Natural killer cell (primary cell): ENCODE measurements at regions not wholly inside any gene's neighbourhood (a gene's known extent, or its start where the extent isn't known, plus 50 kb on each side); places are given as distances from the start of the nearest gene placed in this dataset.

Source experiments
- ATAC-seq, 3 donors: fragments of 150-1000 bp in 2 of 3; fragments of 200-7000 bp in 1 of 3; cut with Tn5 transposase; 1 replicate in 1 of 3; 2 replicates in 2 of 3; pipeline ENCODE4 v1.10.0; 2021; ENCODE audit warnings: mild to moderate bottlenecking in 2 of 3, moderate library complexity in 2 of 3
- DNase-seq, 2 donors: peaks; one replicate each; pipeline versions ENCODE4 v3.0.0 to v3.0.0-alpha.2; 2013 to 2021; ENCODE audit warnings: mixed read lengths in 1 of 2
- H3K27ac ChIP-seq: one replicate; pipeline ENCODE4 v1.5.1; 2013; ENCODE audit warnings: mild to moderate bottlenecking, low read length
- H3K27me3 ChIP-seq: one replicate; pipeline ENCODE4 v1.6.1; 2013; ENCODE audit warnings: low read length; ENCODE audit not compliant: control insufficient read depth, insufficient read depth
- H3K36me3 ChIP-seq: one replicate; pipeline ENCODE4 v1.6.1; 2013; ENCODE audit warnings: low read length; ENCODE audit not compliant: control insufficient read depth, insufficient read depth
- H3K4me1 ChIP-seq: one replicate; pipeline ENCODE4 v1.6.1; 2013; ENCODE audit warnings: low read length; ENCODE audit not compliant: control insufficient read depth, insufficient read depth
- H3K4me3 ChIP-seq: one replicate; pipeline ENCODE4 v1.5.1; 2013; ENCODE audit warnings: low read length
- H3K9me3 ChIP-seq: one replicate; pipeline ENCODE4 v1.6.1; 2013; ENCODE audit warnings: low read length; ENCODE audit not compliant: control insufficient read depth, insufficient read depth
- H3K27ac Mint-ChIP-seq, 2 donors: one replicate each; pipeline ENCODE4 v1.8.0; 2022; ENCODE audit warnings: mild to moderate bottlenecking in 2 of 2, mixed read lengths in 2 of 2, moderate library complexity in 1 of 2
- H3K27me3 Mint-ChIP-seq, 2 donors: one replicate each; pipeline ENCODE4 v1.8.0; 2022; ENCODE audit warnings: low read depth in 2 of 2, mixed read lengths in 2 of 2
- H3K36me3 Mint-ChIP-seq: one replicate; pipeline ENCODE4 v1.8.0; 2022; ENCODE audit warnings: mixed read lengths
- H3K4me1 Mint-ChIP-seq, 2 donors: one replicate each; pipeline ENCODE4 v1.8.0; 2022; ENCODE audit warnings: mixed read lengths in 2 of 2
- H3K4me3 Mint-ChIP-seq: one replicate; pipeline ENCODE4 v1.8.0; 2022; ENCODE audit warnings: mild to moderate bottlenecking, moderate library complexity, mixed read lengths
- H3K9me3 Mint-ChIP-seq, 2 donors: one replicate each; pipeline ENCODE4 v1.8.0; 2022; ENCODE audit warnings: mixed read lengths in 2 of 2
- CTCF ChIP-seq: fragments of 200-600 bp; IDR thresholded peaks from one replicate; pipeline ENCODE4 v1.8.0; 2022; ENCODE audit warnings: antibody characterized with exemption
- WGBS: methylation state at CpG from one replicate; pipeline ENCODE4 v1.1.7; 2013; ENCODE audit warnings: missing lambda C conversion rate; ENCODE audit not compliant: insufficient coverage; 5-methylcytosine and 5-hydroxymethylcytosine counted together
- intact Hi-C: fragments of 100-400 bp; cut with micrococcal nuclease; formaldehyde crosslinking; loops from one replicate; pipeline ENCODE4 v1.14.2; 2022

- Histone ChIP-seq H3K27ac (no peak overlapping the region), H3K9me3 (no peaks in the 10 kb centered on the region), H3K4me1 (no peaks in the 10 kb centered on the region), H3K4me3 (no peak overlapping the region), H3K36me3 (no peaks in the 10 kb centered on the region), H3K27me3 (peaks cover 4% of the 10 kb centered on the region)
- no peaks in the 10 kb centered on the region for H3K36me3 Mint-ChIP-seq
- peaks cover 41 to 58% of the 10 kb centered on the region in 2 donors for H3K27me3 Mint-ChIP-seq
- no peak overlapping the region for H3K4me3 Mint-ChIP-seq
- ATAC-seq (no peak), DNase-seq (no peak)
- TF ChIP-seq CTCF: no peak
- H3K27ac Mint-ChIP-seq: no peak overlapping the region
- H3K9me3 Mint-ChIP-seq: no peaks in the 10 kb centered on the region
- intact Hi-C loops: no loop called here
- H3K4me1 Mint-ChIP-seq: no peaks in the 10 kb centered on the region
These were observed 65.2 kb upstream of the CISTR start for GRCh38 chr12:53817021-53817389.

GRCh38 chr12:53820514-53821306 is 68.9 kb upstream of the CISTR start:
- DNase-seq (no peak), ATAC-seq (no peak)
- WGBS: 77% methylated on average over 3 of the region's 3 CpGs
- Mint-ChIP-seq H3K9me3 (no peaks in the 10 kb centered on the region), H3K27me3 (peaks cover 44 to 66% of the 10 kb centered on the region in 2 donors), H3K36me3 (no peaks in the 10 kb centered on the region), H3K4me1 (no peaks in the 10 kb centered on the region), H3K4me3 (no peak overlapping the region), H3K27ac (no peak overlapping the region)
- TF ChIP-seq CTCF: no peak
- Histone ChIP-seq H3K36me3 (no peaks in the 10 kb centered on the region), H3K4me1 (no peaks in the 10 kb centered on the region), H3K27me3 (peaks cover 6% of the 10 kb centered on the region), H3K9me3 (no peaks in the 10 kb centered on the region), H3K4me3 (no peak overlapping the region), H3K27ac (no peak overlapping the region)
- intact Hi-C loops: no loop called here

GRCh38 chr12:53824001-53824712 is 72.4 kb upstream of the CISTR start:
- intact Hi-C loops: no loop called here
- H3K4me3 Mint-ChIP-seq: no peak overlapping the region
- H3K4me1 ChIP-seq: no peaks in the 10 kb centered on the region
- no peaks in the 10 kb centered on the region for H3K4me1 Mint-ChIP-seq
- TF ChIP-seq CTCF: no peak
- peaks cover 9% of the 10 kb centered on the region for H3K27me3 ChIP-seq
- H3K36me3 ChIP-seq: no peaks in the 10 kb centered on the region
- no peaks in the 10 kb centered on the region for H3K36me3 Mint-ChIP-seq
- no peak overlapping the region for H3K27ac Mint-ChIP-seq
- H3K27ac ChIP-seq: no peak overlapping the region
- H3K9me3 Mint-ChIP-seq: no peaks in the 10 kb centered on the region
- H3K9me3 ChIP-seq: no peaks in the 10 kb centered on the region
- H3K27me3 Mint-ChIP-seq: peaks cover 37 to 58% of the 10 kb centered on the region in 2 donors
- 55% methylated on average over 7 of the region's 9 CpGs for WGBS
- H3K4me3 ChIP-seq: no peak overlapping the region
- ATAC-seq: no peak
- no peak for DNase-seq
